Testis (tissue), 2 donors: ENCODE measurements at regions not wholly inside any gene's neighbourhood (a gene's known extent, or its start where the extent isn't known, plus 50 kb on each side); places are given as distances from the start of the nearest gene placed in this dataset.

Experiments used
- POLR2A ChIP-seq: fragments of 450-650 bp; IDR thresholded peaks from one replicate; pipeline ENCODE4 v1.6.1; 2017; ENCODE audit warnings: antibody characterized with exemption, mild to moderate bottlenecking, moderate library complexity
- TF ChIP-seq, protein P1 (sequence below), 3 experiments: fragments of 450-650 bp in 2 of 3; fragments of 200-600 bp in 1 of 3; sonication (generic) in 1 of 3; IDR thresholded peaks; one replicate each; pipeline ENCODE4 v1.5.1; 2016 to 2019; ENCODE audit warnings: antibody characterized with exemption in 3 of 3, mild to moderate bottlenecking in 2 of 3, moderate library complexity in 1 of 3

- TF ChIP-seq, protein P1, sequence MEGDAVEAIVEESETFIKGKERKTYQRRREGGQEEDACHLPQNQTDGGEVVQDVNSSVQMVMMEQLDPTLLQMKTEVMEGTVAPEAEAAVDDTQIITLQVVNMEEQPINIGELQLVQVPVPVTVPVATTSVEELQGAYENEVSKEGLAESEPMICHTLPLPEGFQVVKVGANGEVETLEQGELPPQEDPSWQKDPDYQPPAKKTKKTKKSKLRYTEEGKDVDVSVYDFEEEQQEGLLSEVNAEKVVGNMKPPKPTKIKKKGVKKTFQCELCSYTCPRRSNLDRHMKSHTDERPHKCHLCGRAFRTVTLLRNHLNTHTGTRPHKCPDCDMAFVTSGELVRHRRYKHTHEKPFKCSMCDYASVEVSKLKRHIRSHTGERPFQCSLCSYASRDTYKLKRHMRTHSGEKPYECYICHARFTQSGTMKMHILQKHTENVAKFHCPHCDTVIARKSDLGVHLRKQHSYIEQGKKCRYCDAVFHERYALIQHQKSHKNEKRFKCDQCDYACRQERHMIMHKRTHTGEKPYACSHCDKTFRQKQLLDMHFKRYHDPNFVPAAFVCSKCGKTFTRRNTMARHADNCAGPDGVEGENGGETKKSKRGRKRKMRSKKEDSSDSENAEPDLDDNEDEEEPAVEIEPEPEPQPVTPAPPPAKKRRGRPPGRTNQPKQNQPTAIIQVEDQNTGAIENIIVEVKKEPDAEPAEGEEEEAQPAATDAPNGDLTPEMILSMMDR (IDR thresholded peaks at IDR 0.05): no peak
- TF ChIP-seq POLR2A: no peak
Observed at GRCh38 chr4:12932203-12932788, 551.8 kb downstream of the RAB28 start.
